ENCODE measurements at regions not wholly inside any gene's neighbourhood (a gene's known extent, or its start where the extent isn't known, plus 50 kb on each side); places are given as distances from the start of the nearest gene placed in this dataset.

GRCh38 chr3:105152987-105153386 lies 213.7 kb upstream of the ALCAM start:
- no peak for TF ChIP-seq CTCF (IDR thresholded peaks at IDR 0.05; ENCODE audit: low read depth, low read length)
- no peak for TF ChIP-seq POLR2A (IDR thresholded peaks at IDR 0.05; ENCODE audit: extremely low read depth, insufficient read length)
- TF ChIP-seq MAX (IDR thresholded peaks at IDR 0.05; ENCODE audit: low read depth, low read length), result no peak

Data from NB4 (cell line).